GM12892 (cell line): ENCODE measurements at regions not wholly inside any gene's neighbourhood (a gene's known extent, or its start where the extent isn't known, plus 50 kb on each side); places are given as distances from the start of the nearest gene placed in this dataset.

ENCODE experiments used
- POLR2A ChIP-seq: IDR thresholded peaks from 2 replicates; pipeline ENCODE4 v1.6.1; 2011; ENCODE audit warnings: low read depth, low read length, control low read depth
- POLR2AphosphoS5 ChIP-seq: IDR thresholded peaks from 2 replicates; pipeline ENCODE4 v1.6.1; 2011; ENCODE audit warnings: low read depth, low read length, control low read depth
- TAF1 ChIP-seq: IDR thresholded peaks from 2 replicates; pipeline ENCODE4 v1.6.1; 2011; ENCODE audit warnings: low read depth, mild to moderate bottlenecking, control low read depth, low read length, borderline replicate concordance

- TF ChIP-seq TAF1 (no peak), POLR2A (no peak), POLR2AphosphoS5 (no peak)
Measured at GRCh38 chr12:14310866-14311265, 54.6 kb upstream of the ATF7IP start.
